ENCODE measurements at regions not wholly inside any gene's neighbourhood (a gene's known extent, or its start where the extent isn't known, plus 50 kb on each side); places are given as distances from the start of the nearest gene placed in this dataset.

GRCh38 chr14:22079766-22080165 lies 406.1 kb upstream of the OR4E1 start:
- TF ChIP-seq CTCF (IDR thresholded peaks at IDR 0.05) (no peak), EZH2 (IDR thresholded peaks at IDR 0.05; ENCODE audit: borderline replicate concordance, insufficient read depth, low read depth, low read length, poor library complexity, severe bottlenecking) (no peak)
